ENCODE measurements at regions not wholly inside any gene's neighbourhood (a gene's known extent, or its start where the extent isn't known, plus 50 kb on each side); places are given as distances from the start of the nearest gene placed in this dataset.
"Not testable (repeated sequence)": the region's sequence is repeated elsewhere in the genome, so short reads cannot be mapped to it uniquely, and the experiment has no call there.

DNA sequence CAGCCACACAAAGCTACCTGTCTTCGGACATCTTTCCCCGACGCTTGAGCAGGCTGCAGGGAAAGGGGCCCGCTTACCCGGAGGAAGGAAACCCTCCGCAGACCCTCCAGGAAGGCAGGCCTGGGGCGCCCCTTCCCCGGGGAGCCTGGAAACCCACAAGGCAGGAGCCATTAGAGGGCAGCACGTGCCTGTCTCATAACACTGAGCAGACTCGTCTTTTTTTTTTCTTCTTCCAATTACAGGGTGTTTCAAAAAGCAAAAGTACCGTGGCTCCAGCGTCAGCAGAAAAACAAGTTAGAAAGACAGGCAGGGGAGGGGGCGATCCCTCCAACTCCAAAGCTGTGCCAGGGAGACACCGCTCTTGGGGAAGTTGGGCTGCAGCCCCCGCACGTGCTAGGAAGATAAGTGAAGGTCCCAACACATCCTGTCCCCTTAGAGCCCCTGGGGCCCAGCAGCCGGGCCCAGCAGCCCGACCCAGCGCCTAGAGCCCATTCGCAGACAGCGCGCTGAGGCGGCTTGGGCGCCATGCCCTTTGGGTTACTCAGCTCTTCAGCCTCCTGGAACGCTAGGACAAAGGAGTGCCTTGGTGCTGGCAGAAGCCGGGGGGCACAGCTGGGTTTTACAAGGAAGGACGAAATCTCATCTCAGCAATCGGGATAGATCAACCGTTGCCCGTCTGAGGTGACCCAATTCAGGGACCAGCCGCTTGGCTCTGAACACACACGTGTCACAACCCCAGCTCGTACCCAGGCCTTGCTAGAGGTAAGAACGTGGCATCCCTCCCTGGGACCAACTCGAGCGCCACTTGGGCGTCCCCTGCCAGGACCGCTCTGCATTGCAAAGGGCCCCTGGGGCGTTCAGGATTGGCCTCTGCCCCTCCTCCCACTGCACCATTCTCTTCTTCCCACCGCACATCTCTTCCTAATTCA lies 136.3 kb downstream of the LY86 start:
- peak in 1 of 2 donors; percentile 11 for DNase-seq (ENCODE audit: low read depth in 2 of 2)

DNA sequence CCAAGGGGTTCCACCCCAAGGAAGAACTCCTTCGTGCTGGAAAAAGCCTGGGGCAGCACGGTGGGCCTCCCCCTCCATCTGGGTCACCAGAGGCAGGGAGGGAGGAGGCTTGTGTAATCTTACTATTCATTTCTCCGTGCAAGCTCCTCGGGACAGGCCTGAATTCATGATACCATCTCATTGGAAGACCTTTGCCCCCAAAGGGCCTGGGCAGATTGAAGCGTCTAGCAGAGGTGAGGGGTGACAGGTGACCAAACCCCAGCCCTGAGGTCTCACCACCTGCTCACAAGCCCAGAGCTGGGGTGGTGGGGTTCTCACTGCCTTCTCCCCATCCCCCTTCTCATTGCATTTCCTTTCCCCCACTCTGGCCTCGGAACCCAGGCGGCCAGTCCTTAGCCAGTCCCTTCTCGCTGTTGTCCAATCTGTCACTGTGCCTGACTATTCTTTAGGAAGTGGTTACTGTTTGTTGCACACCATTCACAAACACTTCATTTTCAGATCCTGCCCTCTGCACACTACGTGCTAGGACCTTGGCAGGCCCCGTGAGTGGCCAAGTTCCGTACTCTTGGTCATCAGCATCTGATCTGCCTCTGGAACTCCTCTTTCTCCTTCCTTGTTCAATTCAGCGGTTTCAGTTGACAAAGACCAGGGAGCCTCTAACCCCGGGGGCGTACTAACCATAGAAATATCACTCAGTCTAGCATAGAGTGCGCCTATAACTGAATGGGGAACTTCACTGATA lies 137.1 kb downstream of the LY86 start:
- no peak for DNase-seq (ENCODE audit: low read depth in 2 of 2)

DNA sequence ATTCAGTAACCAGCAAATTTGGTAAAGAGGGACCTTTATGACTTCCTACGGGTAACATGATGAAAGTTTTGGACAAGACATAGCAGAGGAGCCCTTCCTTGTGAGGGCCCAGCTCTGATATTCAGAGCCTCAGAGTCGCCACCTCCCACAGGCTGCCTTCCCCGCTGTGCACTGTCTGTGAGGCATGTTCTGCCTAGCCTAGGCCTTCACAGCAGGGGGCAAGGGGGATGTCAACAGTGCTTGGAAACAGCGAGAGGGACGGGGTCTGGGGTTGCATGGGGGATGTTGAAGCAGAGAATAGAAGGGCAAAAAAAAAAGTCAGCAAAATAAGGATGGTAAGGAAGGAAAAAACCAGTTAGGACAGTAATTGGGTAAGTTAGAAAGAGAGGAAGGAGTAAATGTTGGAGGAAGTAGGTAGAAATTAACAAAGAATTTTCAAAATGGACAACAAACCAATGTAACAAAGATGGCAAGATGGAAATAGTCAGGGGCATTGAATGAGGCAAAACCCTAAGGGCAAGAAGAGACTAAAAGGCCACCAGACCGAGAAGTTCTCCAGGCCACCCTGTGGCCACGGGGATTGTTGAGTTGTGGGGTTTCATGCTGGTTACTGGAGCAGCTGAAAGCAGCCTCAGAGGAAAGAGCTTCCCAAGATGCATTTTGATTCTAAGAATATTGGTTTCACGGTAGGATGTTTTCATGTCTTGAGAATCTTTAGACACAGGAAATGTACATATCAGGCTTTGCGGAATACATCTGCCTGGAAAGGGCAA lies 139.8 kb downstream of the LY86 start:
- DNase-seq (ENCODE audit: low read depth in 2 of 2) = no peak

DNA sequence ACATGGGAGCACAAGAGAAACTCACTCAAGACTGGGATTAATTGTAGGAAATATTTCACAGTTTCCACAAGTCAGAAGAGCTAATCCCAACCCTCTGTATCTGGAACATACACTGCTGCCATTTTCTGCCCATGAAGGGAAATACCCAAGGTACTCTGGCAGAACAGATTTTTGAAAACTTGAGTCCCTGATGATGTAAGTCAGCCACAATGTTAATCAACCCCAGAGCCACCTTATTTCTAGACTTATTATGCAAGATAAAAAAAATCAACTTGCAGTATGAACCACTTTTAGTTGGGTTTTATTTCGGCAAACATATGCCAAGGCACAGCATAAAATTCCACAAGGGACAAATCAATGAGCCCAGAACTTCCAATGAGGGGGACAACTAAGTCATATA lies 141.5 kb downstream of the LY86 start:
- DNase-seq (ENCODE audit: low read depth in 2 of 2) = no peak

DNA sequence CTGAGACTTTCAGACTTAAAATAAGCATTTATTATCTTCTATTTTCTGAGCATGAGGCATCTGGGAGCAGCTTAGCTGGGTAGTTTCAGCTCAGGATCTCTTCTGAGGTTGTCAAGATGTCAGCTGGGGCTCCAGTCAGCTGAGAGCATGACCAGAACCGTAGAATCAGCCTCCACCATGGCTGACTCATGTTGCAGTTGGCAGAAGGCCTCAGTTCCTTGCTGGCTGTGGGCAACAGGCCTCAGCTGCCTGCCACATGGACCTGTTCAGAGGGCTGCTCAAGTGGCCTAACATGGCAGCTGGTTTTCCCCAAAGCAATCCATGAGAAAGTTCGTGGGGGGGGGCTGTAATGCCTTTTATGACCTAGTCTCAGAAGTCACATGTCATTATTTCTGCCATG lies 142.3 kb downstream of the LY86 start:
- DNase-seq (ENCODE audit: low read depth in 2 of 2) = no peak

DNA sequence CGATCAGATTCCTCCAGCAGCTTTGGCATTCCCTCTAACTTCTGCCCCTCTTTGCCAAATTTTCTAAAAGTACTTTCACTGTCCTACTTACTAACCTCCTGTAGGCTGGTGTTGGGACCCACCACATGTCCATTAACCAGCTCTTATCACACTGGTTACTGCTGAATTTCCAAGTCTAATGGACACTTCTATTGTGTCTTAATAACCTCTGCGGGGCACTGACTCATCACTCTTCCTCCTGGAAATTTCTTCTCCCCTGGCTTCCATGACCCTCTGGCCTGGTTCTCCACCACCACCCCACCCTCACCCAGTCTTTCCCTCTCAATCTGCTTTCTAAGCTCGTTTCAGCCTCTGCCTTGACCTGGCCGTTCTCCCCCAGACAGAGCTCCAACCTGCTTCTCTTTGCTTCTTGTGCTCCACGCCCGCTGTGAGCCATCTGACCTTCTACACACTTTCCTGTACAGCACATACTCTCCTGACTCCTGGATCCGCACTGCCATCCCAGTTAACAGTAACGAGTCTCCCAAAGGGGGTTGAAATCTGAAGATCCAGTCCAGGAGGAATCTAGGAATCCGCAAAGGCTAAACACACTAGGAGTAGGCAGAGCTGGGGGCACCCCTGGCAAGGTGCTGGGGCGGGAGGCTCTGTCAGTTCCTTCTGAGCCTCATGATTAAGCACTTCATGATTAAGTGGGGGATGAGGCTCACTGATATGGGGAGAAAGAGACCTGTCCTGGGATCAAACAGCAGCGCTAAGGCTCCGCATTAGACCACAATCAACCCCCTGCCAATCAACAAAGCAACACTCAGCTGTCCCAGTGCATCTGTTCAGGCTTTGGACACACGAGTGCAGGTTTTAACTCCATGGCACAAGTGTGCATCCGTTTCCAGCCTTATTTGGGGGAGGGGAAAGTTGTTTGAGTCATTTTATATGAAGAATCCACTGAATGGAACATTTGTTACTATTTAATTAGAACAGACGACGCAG lies 146.3 kb downstream of the LY86 start:
- no peak for DNase-seq (ENCODE audit: low read depth in 2 of 2)

DNA sequence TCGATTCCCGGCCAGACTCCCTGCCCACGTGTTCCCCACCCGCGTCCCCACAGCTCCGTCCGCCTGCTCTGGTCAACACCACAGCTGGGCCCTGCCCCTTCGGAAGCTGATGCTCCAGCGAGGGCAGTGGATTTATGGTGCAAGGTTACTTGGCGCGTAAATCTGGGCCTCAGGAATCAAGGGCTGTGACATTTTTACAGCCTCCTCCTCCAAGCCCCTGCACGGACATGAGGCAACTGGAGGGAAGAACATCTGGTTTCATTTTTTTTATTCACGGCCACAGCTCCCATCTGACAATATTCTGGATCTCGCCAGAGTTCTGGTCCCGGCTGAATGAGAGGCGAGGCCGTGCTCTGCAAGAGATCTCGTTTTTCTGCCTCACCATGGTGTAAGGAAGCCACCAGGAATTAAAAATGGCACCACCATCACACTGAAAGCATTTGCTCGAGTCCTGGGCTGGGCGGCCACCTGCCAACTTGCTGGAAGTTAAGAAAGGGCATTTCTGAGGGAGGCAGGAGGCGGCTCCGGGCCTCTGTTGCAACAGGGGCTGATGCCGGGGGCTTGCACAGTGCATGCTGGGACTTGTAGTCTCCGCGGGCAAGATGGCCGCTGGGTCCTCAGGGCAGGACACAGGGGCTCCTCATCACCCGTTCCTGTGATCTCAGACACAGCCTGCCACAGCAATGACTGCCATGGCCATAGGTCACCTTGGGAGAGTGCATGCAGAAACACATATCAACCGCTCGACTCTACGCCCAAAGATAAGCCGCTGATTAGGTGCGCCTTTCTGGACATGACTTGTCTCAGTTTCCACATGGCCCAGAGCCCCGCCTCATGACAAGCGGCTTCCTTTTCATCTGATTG lies 148.5 kb downstream of the LY86 start:
- DNase-seq (ENCODE audit: low read depth in 2 of 2) = no peak

DNA sequence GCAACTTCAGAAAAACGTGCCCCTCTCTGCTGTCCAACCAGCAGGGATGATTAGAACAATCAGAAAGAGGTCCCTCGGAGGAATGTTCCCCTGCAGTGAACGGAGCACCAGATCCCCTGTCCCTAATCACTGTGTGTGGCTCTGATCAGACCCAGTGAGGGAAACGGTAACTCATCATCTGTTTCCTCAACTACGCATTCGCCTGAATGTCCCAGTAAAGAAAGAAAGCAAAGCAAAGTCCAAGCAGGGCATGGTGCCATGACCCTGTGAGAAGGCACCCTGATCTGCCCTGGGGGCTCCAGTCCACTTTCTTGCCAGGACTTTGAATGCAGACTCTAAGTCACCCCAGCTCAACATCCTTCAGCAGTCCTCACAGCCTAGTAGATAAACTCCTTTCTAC lies 149.2 kb downstream of the LY86 start:
- no peak for DNase-seq (ENCODE audit: low read depth in 2 of 2)

DNA sequence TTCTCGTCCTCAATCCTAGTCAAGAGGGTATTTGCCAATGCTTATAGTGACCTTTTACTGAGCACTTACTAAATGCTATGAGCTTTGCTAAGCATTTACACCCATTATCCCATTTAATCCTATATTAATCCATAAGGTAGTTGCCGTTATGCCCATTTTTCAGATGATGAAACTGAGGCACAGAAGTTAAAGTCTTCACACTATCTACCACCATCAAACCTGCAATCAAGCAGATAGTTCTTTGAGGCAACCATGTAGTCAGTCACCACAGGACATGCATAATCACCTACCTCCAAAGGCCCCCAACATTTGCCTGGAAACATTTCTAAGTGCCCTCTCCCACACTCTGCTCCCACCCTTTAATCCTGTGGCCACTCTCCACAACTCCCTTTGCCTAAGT lies 149.6 kb downstream of the LY86 start:
- no peak for DNase-seq (ENCODE audit: low read depth in 2 of 2)

DNA sequence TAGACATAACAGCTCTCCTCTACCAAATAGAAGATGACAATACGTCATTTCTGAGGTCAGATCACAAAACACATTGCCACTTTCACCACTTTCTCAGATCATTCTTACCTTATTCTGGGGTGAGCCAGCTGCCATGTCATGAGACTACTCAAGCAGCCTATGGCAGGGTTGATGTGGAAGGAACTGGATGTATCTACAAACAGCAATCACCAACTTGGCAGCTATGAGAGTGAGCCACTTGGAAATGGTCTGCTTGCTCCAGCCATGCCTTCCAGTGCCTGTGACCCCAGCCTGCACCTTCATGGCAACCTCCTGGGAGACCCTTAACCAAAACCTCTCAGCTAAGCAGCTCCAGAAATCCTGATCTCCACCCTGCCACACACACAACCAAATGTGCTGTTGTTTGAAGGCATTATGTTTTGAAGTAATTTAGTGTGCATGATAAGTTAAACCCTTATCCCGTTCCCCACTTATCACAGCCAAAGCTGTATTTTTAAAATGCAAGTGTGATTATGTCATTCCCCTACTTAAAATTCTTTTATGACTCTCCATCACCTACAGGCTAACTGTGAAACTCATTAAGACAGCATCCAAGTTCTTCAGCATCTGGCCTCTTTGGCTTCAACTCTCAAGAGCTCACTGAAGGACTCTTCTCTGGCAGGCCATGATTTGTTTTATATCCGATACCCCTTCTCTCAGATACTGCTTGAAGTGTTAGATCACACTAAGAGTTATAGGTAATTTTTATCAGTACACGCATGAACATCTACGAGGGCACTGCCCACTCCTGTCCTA lies 150.6 kb downstream of the LY86 start:
- no peak for DNase-seq (ENCODE audit: low read depth in 2 of 2)

DNA sequence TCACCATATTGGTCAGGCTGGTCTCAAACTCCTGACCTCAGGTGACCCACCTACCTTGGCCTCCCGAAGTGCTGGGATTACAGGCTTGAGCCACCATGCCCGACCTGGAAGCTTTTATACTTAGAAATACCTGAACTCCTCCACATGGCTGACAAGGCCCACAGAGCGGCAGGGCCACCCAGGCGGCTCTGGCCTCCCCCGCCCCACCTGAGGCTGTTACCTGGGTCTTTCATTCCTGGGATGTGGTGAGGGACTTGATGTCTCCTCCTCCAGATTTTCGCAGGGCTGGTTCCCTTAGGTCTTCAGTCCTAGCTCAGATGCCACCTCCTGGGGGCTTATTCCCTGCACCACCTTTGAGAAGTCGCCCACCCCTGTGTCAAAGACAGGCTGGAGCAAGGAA lies 152.1 kb downstream of the LY86 start:
- DNase-seq (ENCODE audit: low read depth in 2 of 2) = no peak

DNA sequence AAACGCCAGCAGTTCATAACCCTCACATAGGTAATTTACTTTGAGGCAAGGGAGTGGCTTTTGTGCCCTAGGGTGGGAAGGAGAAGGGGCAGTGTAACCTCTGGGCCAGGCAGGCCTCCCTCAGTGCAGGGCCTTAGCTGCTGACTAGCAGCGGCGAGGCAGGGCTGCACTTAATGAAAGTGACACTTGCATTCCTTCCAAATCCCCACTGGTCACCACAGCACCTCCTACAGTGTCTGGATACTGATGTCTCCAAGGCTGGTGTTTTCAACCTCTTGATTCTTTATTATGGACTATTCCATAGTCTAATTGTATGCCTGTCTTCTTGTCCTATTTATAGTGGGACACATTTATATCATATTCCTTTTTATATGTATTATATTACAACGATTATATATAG lies 152.7 kb downstream of the LY86 start:
- no peak for DNase-seq (ENCODE audit: low read depth in 2 of 2)

DNA sequence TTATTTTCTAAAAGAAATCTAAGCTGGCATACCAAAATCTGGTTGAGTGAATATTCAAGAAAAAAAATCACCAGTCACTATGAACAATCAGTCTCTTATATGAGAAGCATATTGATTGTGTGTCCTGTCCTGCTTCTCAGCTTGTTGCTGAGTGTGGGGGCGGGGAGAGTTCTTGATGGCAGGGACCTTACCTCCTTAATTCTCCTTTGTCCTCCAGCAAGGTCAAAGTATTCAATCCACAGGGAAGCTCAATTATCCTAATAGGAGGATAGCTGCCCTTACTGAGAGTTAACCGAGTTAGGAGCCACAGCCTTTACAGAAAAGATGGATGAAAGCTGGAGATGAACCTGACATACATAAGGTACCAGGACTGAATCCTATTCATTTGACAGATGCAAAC lies 154.0 kb downstream of the LY86 start:
- DNase-seq (ENCODE audit: low read depth in 2 of 2) = no peak

DNA sequence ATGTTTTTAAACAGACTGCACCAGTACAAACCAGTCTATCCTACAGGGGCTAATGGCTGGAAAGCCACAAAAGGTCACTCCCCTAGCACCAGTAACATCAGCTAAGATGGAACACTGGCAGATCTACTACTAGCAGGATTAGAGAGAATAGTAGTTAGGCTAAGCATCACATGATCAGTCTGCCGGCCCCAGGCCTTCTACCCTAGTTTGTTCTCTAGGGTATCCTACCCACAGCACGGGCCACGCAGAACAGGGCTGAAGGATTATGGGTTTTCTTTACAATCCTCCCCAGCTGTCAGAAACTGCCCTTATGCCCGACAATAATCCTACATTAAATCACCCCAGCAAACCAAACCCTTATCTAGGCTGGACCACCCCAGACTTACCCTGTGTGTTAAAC lies 156.0 kb downstream of the LY86 start:
- no peak for DNase-seq (ENCODE audit: low read depth in 2 of 2)

DNA sequence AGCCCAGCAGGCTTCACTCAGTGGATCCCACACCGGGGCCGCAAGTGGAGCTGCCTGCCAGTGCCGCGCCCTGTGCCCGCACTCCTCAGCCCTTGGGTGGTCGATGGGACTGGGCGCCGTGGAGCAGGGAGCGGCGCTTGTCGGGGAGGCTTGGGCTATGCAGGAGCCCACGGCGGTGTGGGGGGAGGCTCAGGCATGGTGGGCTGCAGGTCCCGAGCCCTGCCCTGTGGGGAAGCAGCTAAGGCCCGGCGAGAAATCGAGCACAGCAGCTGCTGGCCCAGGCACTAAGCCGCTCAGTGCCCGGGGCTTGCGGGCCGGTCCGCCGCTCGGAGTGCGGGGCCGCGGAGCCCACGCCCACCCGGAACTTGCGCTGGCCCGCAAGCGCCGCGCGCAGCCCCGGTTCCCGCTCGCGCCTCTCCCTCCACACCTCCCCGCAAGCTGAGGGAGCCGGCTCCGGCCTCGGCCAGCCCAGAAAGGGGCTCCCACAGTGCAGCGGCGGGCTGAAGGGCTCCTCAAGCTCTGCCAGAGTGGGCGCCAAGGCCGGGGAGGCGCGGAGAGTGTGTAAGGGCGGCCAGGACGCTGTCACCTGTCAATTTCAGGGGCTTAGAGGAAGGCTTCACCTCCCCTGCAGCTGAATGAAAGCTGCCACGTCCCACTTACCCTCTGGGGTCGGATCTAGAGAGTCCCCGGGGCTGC lies 157.3 kb downstream of the LY86 start:
- not testable (repeated sequence) for DNase-seq (ENCODE audit: low read depth in 2 of 2)

DNA sequence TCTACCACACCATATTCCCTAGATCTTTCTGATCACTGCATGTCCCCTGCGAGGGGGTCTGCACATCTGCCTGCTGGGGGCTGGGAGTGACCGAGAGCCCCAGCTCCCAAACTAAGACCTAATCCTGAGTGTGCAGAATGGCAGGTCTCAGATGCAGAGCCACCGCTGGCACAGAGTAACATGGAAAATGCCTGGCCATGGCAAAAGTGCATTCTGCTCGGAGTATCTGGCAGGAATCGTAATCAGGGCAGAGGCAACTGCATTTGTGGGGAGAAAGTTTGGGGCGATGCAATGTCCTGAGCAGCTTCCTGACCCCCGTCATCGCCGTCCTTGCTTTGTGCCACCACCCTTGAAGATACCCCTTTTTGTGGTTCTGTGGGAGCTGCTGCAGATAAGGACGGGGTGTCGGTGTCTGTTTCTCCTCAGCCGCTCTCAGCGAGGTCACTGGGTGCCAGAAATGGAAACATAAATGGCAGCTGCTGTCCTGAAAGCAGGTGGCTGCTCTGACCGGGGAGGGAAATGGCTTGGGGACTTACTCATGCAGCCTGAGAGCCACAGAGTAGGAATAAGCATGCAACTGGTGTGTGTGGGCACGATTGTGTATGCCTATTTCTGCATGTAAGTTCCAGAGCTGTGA lies 157.9 kb downstream of the LY86 start:
- DNase-seq (ENCODE audit: low read depth in 2 of 2) = no peak

DNA sequence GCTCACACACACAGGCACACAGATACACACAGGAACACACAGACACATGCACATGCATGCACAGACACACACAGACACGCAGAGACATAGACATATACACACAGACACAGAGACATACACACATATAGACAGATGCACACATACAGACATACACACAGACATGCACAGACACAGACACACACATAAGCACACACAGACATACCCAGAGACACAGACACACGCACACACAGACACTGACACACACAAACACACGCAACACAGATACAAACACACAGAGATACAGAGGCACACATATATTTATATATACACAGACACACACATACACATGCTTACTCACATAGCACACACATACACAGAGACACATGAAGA lies 158.4 kb downstream of the LY86 start:
- DNase-seq (ENCODE audit: low read depth in 2 of 2) = no peak

DNA sequence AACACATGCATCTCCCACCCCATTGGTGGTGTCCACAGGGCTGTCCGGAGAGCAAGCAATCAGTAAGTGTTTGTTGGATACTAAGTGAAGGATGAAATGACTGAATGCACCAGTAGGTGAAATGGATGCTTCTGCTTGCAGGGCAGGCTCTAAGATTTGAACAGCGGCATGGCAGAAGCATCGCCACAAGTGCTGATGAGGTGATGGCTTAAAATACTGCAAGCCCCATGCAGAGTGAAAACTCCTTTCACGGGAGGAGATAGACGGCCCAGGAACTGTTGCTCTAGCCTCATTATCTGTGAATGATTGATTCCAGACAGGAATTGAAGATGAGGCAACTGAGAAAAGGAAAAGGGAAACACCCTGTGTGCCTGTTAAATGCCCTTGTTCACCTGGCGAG lies 158.9 kb downstream of the LY86 start:
- DNase-seq (ENCODE audit: low read depth in 2 of 2) = no peak
